OCI-LY1 (cell line): ENCODE measurements at regions not wholly inside any gene's neighbourhood (a gene's known extent, or its start where the extent isn't known, plus 50 kb on each side); places are given as distances from the start of the nearest gene placed in this dataset.

Source experiments
- EZH2 ChIP-seq: fragments of 200-600 bp; sonication (generic), shearing (Covaris generic); IDR thresholded peaks from 2 replicates; pipeline ENCODE4 v1.8.0; 2017; ENCODE audit warnings: borderline replicate concordance, mixed run types, mild to moderate bottlenecking, antibody characterized with exemption, low read length, moderate library complexity, mixed read lengths
- TF ChIP-seq, protein P1 (sequence below): fragments of 200-600 bp; sonication (generic), shearing (Covaris generic); IDR thresholded peaks from 2 replicates; pipeline ENCODE4 v1.5.1; 2017; ENCODE audit warnings: mild to moderate bottlenecking, antibody characterized with exemption, low read length, moderate library complexity, mixed read lengths

DNA sequence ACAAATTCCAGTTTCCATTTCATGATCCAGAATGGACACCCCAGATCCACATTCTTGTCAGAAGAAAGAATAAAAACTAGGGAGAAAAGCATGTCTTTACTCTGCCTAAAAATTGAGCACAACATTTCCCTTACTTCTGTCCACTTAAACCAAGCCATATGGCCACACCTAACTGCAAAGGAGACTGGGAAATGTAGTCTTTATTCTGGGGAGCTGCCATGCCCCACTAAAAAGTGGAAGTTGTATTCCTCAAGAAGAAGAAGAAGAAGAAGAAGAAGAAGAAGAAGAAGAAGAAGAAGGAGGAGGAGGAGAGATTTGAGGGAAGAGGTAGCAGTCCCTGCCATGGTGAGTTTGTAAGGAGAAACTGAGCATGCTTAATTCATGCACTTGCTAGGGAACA lies 84.5 kb downstream of the GPR65 start:
- TF ChIP-seq, protein P1, sequence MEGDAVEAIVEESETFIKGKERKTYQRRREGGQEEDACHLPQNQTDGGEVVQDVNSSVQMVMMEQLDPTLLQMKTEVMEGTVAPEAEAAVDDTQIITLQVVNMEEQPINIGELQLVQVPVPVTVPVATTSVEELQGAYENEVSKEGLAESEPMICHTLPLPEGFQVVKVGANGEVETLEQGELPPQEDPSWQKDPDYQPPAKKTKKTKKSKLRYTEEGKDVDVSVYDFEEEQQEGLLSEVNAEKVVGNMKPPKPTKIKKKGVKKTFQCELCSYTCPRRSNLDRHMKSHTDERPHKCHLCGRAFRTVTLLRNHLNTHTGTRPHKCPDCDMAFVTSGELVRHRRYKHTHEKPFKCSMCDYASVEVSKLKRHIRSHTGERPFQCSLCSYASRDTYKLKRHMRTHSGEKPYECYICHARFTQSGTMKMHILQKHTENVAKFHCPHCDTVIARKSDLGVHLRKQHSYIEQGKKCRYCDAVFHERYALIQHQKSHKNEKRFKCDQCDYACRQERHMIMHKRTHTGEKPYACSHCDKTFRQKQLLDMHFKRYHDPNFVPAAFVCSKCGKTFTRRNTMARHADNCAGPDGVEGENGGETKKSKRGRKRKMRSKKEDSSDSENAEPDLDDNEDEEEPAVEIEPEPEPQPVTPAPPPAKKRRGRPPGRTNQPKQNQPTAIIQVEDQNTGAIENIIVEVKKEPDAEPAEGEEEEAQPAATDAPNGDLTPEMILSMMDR: no peak
- no peak for TF ChIP-seq EZH2
